ENCODE measurements at regions not wholly inside any gene's neighbourhood (a gene's known extent, or its start where the extent isn't known, plus 50 kb on each side); places are given as distances from the start of the nearest gene placed in this dataset.

- H3K4me3 ChIP-seq: no peak overlapping the region
- no peak for DNase-seq (ENCODE audit: low spot score)
- no peak for TF ChIP-seq CTCF (IDR thresholded peaks at IDR 0.05)
Measured at GRCh38 chr4:156085100-156085499, 131.4 kb upstream of the CTSO start.

DNA sequence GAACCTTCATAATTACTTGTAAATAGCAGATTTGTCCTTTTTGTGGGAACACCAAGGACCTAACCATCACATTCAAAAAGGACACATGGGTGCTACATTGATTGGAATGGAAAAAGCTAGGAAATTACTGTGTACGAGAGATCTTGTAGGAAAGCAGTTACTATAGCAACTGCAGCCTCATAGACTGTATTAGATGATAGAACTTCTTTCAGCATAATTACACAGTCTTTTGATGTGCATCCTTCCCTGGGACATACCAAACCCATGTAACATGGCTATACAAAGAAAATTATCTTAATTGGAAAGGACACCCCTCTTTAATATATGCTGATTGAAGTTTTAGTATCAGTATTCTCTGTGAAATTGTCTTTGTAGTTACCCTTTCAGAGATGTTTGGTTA, 130.7 kb upstream of the CTSO start:
- no peak for DNase-seq (ENCODE audit: low spot score)

More at GRCh38 chr4:156085100-156085499, 131.4 kb upstream of the CTSO start:
- no peak overlapping the region for H3K27ac ChIP-seq

DNA sequence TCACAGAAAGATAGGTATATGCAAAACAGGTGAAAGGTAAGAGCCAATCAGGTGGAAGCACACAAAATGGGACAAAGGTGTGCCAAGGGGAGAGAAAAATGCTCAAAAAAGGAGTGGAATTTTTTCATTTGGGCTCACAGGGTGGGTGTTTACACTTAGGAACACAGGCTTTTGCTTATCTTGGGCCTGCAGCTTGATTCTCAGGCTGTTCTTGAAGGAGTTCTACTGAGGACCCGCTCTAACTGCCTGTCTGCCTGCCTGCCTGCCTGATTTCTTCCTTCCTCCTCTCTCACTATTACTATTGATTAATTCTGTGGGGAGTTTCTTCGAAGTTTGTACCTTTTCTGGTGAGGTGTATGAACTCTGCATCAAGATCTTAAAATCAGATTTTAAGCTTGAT, 120.3 kb upstream of the CTSO start:
- Histone ChIP-seq H3K27ac (no peak overlapping the region), H3K4me3 (no peak overlapping the region)
- no peak for DNase-seq (ENCODE audit: low spot score)
- no peak for TF ChIP-seq CTCF (IDR thresholded peaks at IDR 0.05)

More for the DNA sequence above, 130.7 kb upstream of the CTSO start:
- no peak for TF ChIP-seq CTCF (IDR thresholded peaks at IDR 0.05)
- Histone ChIP-seq H3K27ac (no peak overlapping the region), H3K4me3 (no peak overlapping the region)

GRCh38 chr4:156060661-156061060, 107.0 kb upstream of the CTSO start:
- no peak overlapping the region for H3K4me3 ChIP-seq
- no peak for DNase-seq (ENCODE audit: low spot score)
- H3K27ac ChIP-seq: no peak overlapping the region
- no peak for TF ChIP-seq CTCF (IDR thresholded peaks at IDR 0.05)

DNA sequence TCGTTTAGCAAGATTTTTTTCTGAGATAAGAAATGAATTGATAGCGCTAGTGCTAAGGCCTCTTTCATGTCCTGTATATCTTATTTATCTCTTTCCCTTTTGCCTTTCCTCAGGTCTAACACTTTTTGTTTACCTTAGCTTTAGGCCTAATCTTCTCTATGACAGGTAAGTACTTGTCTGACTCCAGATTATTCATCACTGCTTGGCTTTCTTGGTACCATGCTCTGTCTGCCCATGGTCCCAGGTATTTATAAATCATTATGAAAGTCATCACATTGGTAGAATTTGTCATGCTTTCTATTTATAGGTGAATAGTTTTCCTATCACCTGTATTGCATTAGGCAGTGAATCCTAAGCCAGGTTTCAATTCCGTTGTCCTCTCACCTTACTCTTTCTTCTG, 99.5 kb upstream of the CTSO start:
- DNase-seq (ENCODE audit: low spot score): no peak
- no peak for TF ChIP-seq CTCF (IDR thresholded peaks at IDR 0.05)
- no peak overlapping the region for H3K27ac ChIP-seq
- H3K4me3 ChIP-seq: no peak overlapping the region

- TF ChIP-seq CTCF (IDR thresholded peaks at IDR 0.05): no peak
- H3K27ac ChIP-seq: no peak overlapping the region
- no peak for DNase-seq (ENCODE audit: low spot score)
- H3K4me3 ChIP-seq: no peak overlapping the region
Measured at GRCh38 chr4:156052116-156052515, 98.5 kb upstream of the CTSO start.

DNA sequence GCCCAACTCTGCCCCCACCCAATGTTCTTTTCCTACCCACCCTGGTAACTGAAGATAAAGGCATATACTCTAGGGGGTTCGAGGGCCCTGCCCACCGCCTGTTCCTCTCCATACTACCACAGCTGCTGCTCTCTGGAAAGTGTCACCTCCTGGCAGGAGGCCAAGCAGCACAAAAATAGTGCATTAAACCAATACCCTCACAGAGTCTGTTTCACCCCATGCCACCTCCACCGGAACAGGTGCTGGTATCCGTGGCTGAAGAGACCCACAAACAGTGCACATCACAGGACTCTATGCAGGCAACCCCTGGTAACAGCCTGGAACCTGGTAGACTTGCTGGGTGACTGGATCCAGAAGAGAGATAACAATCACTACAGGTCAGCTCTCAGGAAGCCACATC, 85.1 kb upstream of the CTSO start:
- no peak overlapping the region for H3K4me3 ChIP-seq
- H3K27ac ChIP-seq: no peak overlapping the region
- no peak for TF ChIP-seq CTCF (IDR thresholded peaks at IDR 0.05)
- no peak for DNase-seq (ENCODE audit: low spot score)

Data from coronary artery (tissue), 2 donors.